WTC11 (cell line): ENCODE measurements at regions not wholly inside any gene's neighbourhood (a gene's known extent, or its start where the extent isn't known, plus 50 kb on each side); places are given as distances from the start of the nearest gene placed in this dataset.

Experiments used
- ATAC-seq: fragments of 200-7000 bp; cut with Tn5 transposase; 2 replicates; pipeline ENCODE4 v1.10.0; 2021; ENCODE audit warnings: mild to moderate bottlenecking, moderate library complexity
- CTCF ChIA-PET: fragments of 300-600 bp; sonication (Branson Sonifier 250); formaldehyde crosslinking; loops from one replicate; lab custom pipeline; 2021; ENCODE audit warnings: antibody characterized with exemption; lab: Charles Lee
- POLR2A ChIA-PET: fragments of 350-600 bp; sonication (Branson Sonifier 250); formaldehyde crosslinking; loops from one replicate; lab custom pipeline; 2021; ENCODE audit warnings: antibody characterized with exemption; lab: Charles Lee
- DNase-seq: peaks from one replicate; pipeline ENCODE4 v3.0.0; 2021; ENCODE audit warnings: low spot score
- H3K27ac Mint-ChIP-seq: 2 replicates; pipeline ENCODE4 v1.8.0; 2021; ENCODE audit warnings: mixed read lengths
- H3K27me3 Mint-ChIP-seq: 2 replicates; pipeline ENCODE4 v1.8.0; 2021; ENCODE audit warnings: low read depth, mild to moderate bottlenecking, moderate library complexity, mixed read lengths
- H3K36me3 Mint-ChIP-seq: 2 replicates; pipeline ENCODE4 v1.8.0; 2021; ENCODE audit warnings: mixed read lengths
- H3K4me1 Mint-ChIP-seq: 2 replicates; pipeline ENCODE4 v1.8.0; 2022; ENCODE audit warnings: mixed read lengths
- H3K4me3 Mint-ChIP-seq: 2 replicates; pipeline ENCODE4 v1.8.0; 2021; ENCODE audit warnings: mild to moderate bottlenecking, moderate library complexity, mixed read lengths
- H3K9me3 Mint-ChIP-seq: 2 replicates; pipeline ENCODE4 v1.8.0; 2021; ENCODE audit warnings: mixed read lengths
- ATF1 ChIP-seq: sonication (generic); formaldehyde crosslinking; IDR thresholded peaks from 2 replicates; pipeline ENCODE4 v1.8.1; 2023; ENCODE audit warnings: mild to moderate bottlenecking, moderate library complexity, missing genetic modification reagents
- CBFB ChIP-seq: sonication (generic); formaldehyde crosslinking; IDR thresholded peaks from 2 replicates; pipeline ENCODE4 v1.8.1; 2022; ENCODE audit warnings: mild to moderate bottlenecking, low read depth, missing genetic modification reagents
- CREB1 ChIP-seq: sonication (generic); formaldehyde crosslinking; IDR thresholded peaks from 2 replicates; pipeline ENCODE4 v1.8.0; 2023; ENCODE audit warnings: mild to moderate bottlenecking, missing genetic modification reagents
- E2F5 ChIP-seq: sonication (generic); formaldehyde crosslinking; IDR thresholded peaks from 2 replicates; pipeline ENCODE4 v1.8.1; 2022; ENCODE audit warnings: mild to moderate bottlenecking, moderate library complexity, missing genetic modification reagents
- ESRRA ChIP-seq: sonication (generic); formaldehyde crosslinking; IDR thresholded peaks from 2 replicates; pipeline ENCODE4 v1.8.1; 2022; ENCODE audit warnings: mild to moderate bottlenecking, missing genetic modification reagents, borderline replicate concordance
- ETV6 ChIP-seq: sonication (generic); formaldehyde crosslinking; IDR thresholded peaks from 2 replicates; pipeline ENCODE4 v1.8.1; 2022; ENCODE audit warnings: mild to moderate bottlenecking, missing genetic modification reagents
- FOXJ3 ChIP-seq: sonication (generic); formaldehyde crosslinking; IDR thresholded peaks from 2 replicates; pipeline ENCODE4 v1.9.0; 2021; ENCODE audit warnings: missing genetic modification reagents, mild to moderate bottlenecking, borderline replicate concordance
- FOXP1 ChIP-seq: sonication (generic); formaldehyde crosslinking; IDR thresholded peaks from 2 replicates; pipeline ENCODE4 v1.8.0; 2022; ENCODE audit warnings: missing genetic modification reagents, mild to moderate bottlenecking, moderate library complexity, borderline replicate concordance
- JAZF1 ChIP-seq: fragments of 250-450 bp; sonication (Bioruptor Pico); IDR thresholded peaks from 2 replicates; pipeline ENCODE4 v1.9.0; 2021; ENCODE audit warnings: moderate library complexity, mild to moderate bottlenecking, inconsistent platforms
- KAT7 ChIP-seq: sonication (generic); formaldehyde crosslinking; IDR thresholded peaks from 2 replicates; pipeline ENCODE4 v1.8.1; 2023; ENCODE audit warnings: missing genetic modification reagents, mild to moderate bottlenecking, borderline replicate concordance
- MAX ChIP-seq: sonication (generic); formaldehyde crosslinking; IDR thresholded peaks from 2 replicates; pipeline ENCODE4 v1.8.0; 2022; ENCODE audit warnings: mild to moderate bottlenecking, missing genetic modification reagents
- MXD4 ChIP-seq: fragments of 250-450 bp; sonication (Bioruptor Pico); IDR thresholded peaks from 2 replicates; pipeline ENCODE4 v1.8.0; 2021; ENCODE audit warnings: mild to moderate bottlenecking, moderate library complexity, borderline replicate concordance
- RORB ChIP-seq: fragments of 250-450 bp; sonication (Bioruptor Pico); IDR thresholded peaks from 2 replicates; pipeline ENCODE4 v1.9.0; 2021; ENCODE audit warnings: mild to moderate bottlenecking
- SMAD3 ChIP-seq: sonication (generic); formaldehyde crosslinking; IDR thresholded peaks from 2 replicates; pipeline ENCODE4 v1.8.0; 2022; ENCODE audit warnings: missing genetic modification reagents, mild to moderate bottlenecking, borderline replicate concordance
- SP1 ChIP-seq: sonication (generic); formaldehyde crosslinking; conservative IDR thresholded peaks from 2 replicates; pipeline ENCODE4 v1.8.1; 2022; ENCODE audit warnings: missing genetic modification reagents
- STAT6 ChIP-seq: sonication (generic); formaldehyde crosslinking; conservative IDR thresholded peaks from 2 replicates; pipeline ENCODE4 v1.8.1; 2023; ENCODE audit warnings: mild to moderate bottlenecking, low read depth, missing genetic modification reagents, moderate library complexity
- TP53 ChIP-seq: sonication (generic); formaldehyde crosslinking; IDR thresholded peaks from 2 replicates; pipeline ENCODE4 v1.8.1; 2023; ENCODE audit warnings: mild to moderate bottlenecking, missing genetic modification reagents
- USF1 ChIP-seq: sonication (generic); formaldehyde crosslinking; IDR thresholded peaks from 2 replicates; pipeline ENCODE4 v1.8.0; 2022; ENCODE audit warnings: mild to moderate bottlenecking, missing genetic modification reagents
- ZBTB21 ChIP-seq: sonication (generic); formaldehyde crosslinking; IDR thresholded peaks from 2 replicates; pipeline ENCODE4 v1.8.1; 2023; ENCODE audit warnings: mild to moderate bottlenecking, missing genetic modification reagents, borderline replicate concordance
- ZBTB43 ChIP-seq: sonication (generic); formaldehyde crosslinking; IDR thresholded peaks from 2 replicates; pipeline ENCODE4 v1.8.1; 2023; ENCODE audit warnings: mild to moderate bottlenecking, missing genetic modification reagents
- ZNF263 ChIP-seq: sonication (generic); formaldehyde crosslinking; IDR thresholded peaks from 2 replicates; pipeline ENCODE4 v1.8.1; 2022; ENCODE audit warnings: low read depth, mild to moderate bottlenecking, moderate library complexity, missing genetic modification reagents
- ZNF281 ChIP-seq: sonication (generic); formaldehyde crosslinking; IDR thresholded peaks from 2 replicates; pipeline ENCODE4 v1.8.0; 2023; ENCODE audit warnings: mild to moderate bottlenecking, missing genetic modification reagents
- ZNF532 ChIP-seq: fragments of 250-450 bp; sonication (Bioruptor Pico); IDR thresholded peaks from 2 replicates; pipeline ENCODE4 v1.9.0; 2021; ENCODE audit warnings: mild to moderate bottlenecking, borderline replicate concordance

- Mint-ChIP-seq H3K27ac (no peak overlapping the region), H3K4me3 (no peak overlapping the region), H3K4me1 (peaks cover 28% of the 10 kb centered on the region), H3K9me3 (peaks cover 3% of the 10 kb centered on the region; the same call in 1 of the 2 replicates), H3K27me3 (no peaks in the 10 kb centered on the region), H3K36me3 (no peaks in the 10 kb centered on the region)
- ATAC-seq = no peak
- DNase-seq = no peak
- CTCF ChIA-PET = no interaction called here
- TF ChIP-seq ZBTB43 (CRISPR knock-in tag) (no peak), ZBTB21 (CRISPR knock-in tag) (no peak), ZNF281 (no peak), KAT7 (CRISPR knock-in tag) (no peak), FOXJ3 (CRISPR knock-in tag) (no peak)
- POLR2A ChIA-PET = no interaction called here
Observed at GRCh38 chr3:8233938-8234337, 267.7 kb upstream of the LMCD1 start.

GRCh38 chr3:8236264-8236663, 265.4 kb upstream of the LMCD1 start:
- DNase-seq = no peak
- ChIA-PET CTCF (no interaction called here), POLR2A (no interaction called here)
- H3K36me3 Mint-ChIP-seq = no peaks in the 10 kb centered on the region
- H3K4me3 Mint-ChIP-seq = no peak overlapping the region
- no peaks in the 10 kb centered on the region for H3K27me3 Mint-ChIP-seq
- ATAC-seq = no peak
- no peak overlapping the region for H3K27ac Mint-ChIP-seq
- H3K9me3 Mint-ChIP-seq = no peaks in the 10 kb centered on the region
- peaks cover 40% of the 10 kb centered on the region for H3K4me1 Mint-ChIP-seq
- TF ChIP-seq CREB1 (CRISPR knock-in tag) = no peak
- no peak for TF ChIP-seq JAZF1 (CRISPR knock-in tag)
- TF ChIP-seq MXD4 (CRISPR knock-in tag) = no peak
- no peak for TF ChIP-seq ESRRA (CRISPR knock-in tag)
- no peak for TF ChIP-seq ZNF532 (CRISPR knock-in tag)
- no peak for TF ChIP-seq CBFB (CRISPR knock-in tag)
- no peak for TF ChIP-seq ETV6 (CRISPR knock-in tag)
- no peak for TF ChIP-seq TP53 (CRISPR knock-in tag)
- TF ChIP-seq USF1 (CRISPR knock-in tag) = no peak
- no peak for TF ChIP-seq ZNF263 (CRISPR knock-in tag)
- TF ChIP-seq E2F5 (CRISPR knock-in tag) = no peak
- TF ChIP-seq SP1 = no peak
- no peak for TF ChIP-seq STAT6
- TF ChIP-seq FOXP1 (CRISPR knock-in tag) = no peak
- TF ChIP-seq KAT7 (CRISPR knock-in tag) = no peak
- TF ChIP-seq MAX (CRISPR knock-in tag) = no peak
- no peak for TF ChIP-seq RORB (CRISPR knock-in tag)
- no peak for TF ChIP-seq SMAD3 (CRISPR knock-in tag)
- TF ChIP-seq ATF1 (CRISPR knock-in tag) = no peak
